ENCODE measurements at regions not wholly inside any gene's neighbourhood (a gene's known extent, or its start where the extent isn't known, plus 50 kb on each side); places are given as distances from the start of the nearest gene placed in this dataset.

DNA sequence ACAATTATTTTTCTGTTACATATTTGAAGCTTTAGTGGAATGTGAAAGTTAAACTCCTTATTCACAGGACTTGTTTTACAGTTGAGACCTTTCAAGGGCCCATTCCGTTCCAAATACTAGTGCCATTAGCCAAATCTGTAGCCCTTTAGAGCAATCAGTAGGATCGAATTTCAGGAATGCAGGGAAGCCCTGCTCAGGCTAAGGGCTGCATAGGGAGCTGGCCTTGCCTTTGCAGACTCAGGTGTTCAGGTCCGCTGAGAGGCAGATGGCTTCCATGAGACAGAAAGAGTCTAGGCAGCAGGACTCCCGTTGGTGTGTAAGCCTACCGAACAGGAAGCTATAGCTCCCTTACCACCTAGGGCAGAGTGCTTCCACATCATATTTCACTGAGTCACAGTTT, 150.1 kb upstream of the SLC27A6 start:
- no peak overlapping the region for H3K4me3 Mint-ChIP-seq (ENCODE audit: low read depth, unreplicated experiment)

DNA sequence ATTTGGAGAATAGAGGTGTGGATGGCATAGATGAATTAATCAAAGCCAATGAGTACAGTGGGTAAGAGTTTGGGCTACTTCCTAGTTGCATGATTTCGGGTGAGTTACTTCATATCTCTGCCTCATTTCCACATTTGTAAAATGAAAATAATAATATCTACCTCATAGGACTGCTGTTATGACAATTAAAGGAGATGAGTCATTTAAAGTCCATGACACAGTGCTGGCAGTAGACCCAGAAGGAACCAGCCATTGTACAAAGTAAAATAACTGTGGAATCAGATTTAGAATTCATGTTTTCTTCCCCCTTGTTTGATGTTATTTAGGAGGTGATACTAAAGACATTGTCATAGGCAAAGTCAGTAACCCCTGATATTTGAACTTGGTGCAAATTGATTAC, 139.5 kb upstream of the SLC27A6 start:
- no peak for DNase-seq
- TF ChIP-seq, protein P1, sequence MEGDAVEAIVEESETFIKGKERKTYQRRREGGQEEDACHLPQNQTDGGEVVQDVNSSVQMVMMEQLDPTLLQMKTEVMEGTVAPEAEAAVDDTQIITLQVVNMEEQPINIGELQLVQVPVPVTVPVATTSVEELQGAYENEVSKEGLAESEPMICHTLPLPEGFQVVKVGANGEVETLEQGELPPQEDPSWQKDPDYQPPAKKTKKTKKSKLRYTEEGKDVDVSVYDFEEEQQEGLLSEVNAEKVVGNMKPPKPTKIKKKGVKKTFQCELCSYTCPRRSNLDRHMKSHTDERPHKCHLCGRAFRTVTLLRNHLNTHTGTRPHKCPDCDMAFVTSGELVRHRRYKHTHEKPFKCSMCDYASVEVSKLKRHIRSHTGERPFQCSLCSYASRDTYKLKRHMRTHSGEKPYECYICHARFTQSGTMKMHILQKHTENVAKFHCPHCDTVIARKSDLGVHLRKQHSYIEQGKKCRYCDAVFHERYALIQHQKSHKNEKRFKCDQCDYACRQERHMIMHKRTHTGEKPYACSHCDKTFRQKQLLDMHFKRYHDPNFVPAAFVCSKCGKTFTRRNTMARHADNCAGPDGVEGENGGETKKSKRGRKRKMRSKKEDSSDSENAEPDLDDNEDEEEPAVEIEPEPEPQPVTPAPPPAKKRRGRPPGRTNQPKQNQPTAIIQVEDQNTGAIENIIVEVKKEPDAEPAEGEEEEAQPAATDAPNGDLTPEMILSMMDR (IDR thresholded peaks at IDR 0.05; ENCODE audit: unreplicated experiment), result no peak
- Mint-ChIP-seq H3K36me3 (ENCODE audit: insufficient read depth, unreplicated experiment) (no peaks in the 10 kb centered on the region), H3K4me1 (ENCODE audit: low read depth, unreplicated experiment) (no peaks in the 10 kb centered on the region), H3K27ac (ENCODE audit: unreplicated experiment) (no peak overlapping the region), H3K9me3 (ENCODE audit: low read depth, unreplicated experiment) (no peaks in the 10 kb centered on the region), H3K4me3 (ENCODE audit: low read depth, unreplicated experiment) (no peak overlapping the region), H3K27me3 (ENCODE audit: unreplicated experiment) (no peaks in the 10 kb centered on the region)
- CTCF ChIA-PET, result no interaction called here
- intact Hi-C loops (cut with micrococcal nuclease; ENCODE audit: unreplicated experiment), result no loop called here
- BruUV-seq (replicated peaks), result no TSS peak

More for the DNA sequence above, 150.1 kb upstream of the SLC27A6 start:
- DNase-seq, result no peak
- intact Hi-C loops (cut with micrococcal nuclease; ENCODE audit: unreplicated experiment), result no loop called here
- CTCF ChIA-PET, result no interaction called here
- no peaks in the 10 kb centered on the region for H3K27me3 Mint-ChIP-seq (ENCODE audit: unreplicated experiment)
- H3K4me1 Mint-ChIP-seq (ENCODE audit: low read depth, unreplicated experiment), result no peaks in the 10 kb centered on the region
- BruUV-seq (replicated peaks), result no TSS peak
- TF ChIP-seq, protein P1 (IDR thresholded peaks at IDR 0.05; ENCODE audit: unreplicated experiment), result no peak
- H3K36me3 Mint-ChIP-seq (ENCODE audit: insufficient read depth, unreplicated experiment), result no peaks in the 10 kb centered on the region
- no peaks in the 10 kb centered on the region for H3K9me3 Mint-ChIP-seq (ENCODE audit: low read depth, unreplicated experiment)
- no peak overlapping the region for H3K27ac Mint-ChIP-seq (ENCODE audit: unreplicated experiment)

DNA sequence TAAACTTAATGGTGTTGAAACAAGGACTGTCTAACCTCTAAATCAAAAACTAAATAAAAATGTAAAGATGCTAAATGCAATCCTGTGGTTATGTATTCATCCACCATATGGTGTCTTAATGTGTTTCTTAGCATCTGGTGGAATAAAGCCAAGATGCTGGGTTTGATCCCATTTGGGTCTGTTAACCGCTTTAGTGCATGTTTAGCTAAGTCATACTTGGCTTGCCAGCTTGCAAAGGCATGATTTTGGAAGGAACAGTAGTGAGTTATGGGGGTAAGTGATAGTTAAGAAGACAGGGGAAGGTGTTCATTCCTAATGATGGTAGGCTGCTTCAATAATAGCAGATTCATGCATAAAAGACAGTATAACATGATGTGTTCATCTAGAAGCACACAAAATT, 139.0 kb upstream of the SLC27A6 start:
- intact Hi-C loops (cut with micrococcal nuclease; ENCODE audit: unreplicated experiment), result no loop called here
- no peaks in the 10 kb centered on the region for H3K4me1 Mint-ChIP-seq (ENCODE audit: low read depth, unreplicated experiment)
- DNase-seq, result no peak
- H3K4me3 Mint-ChIP-seq (ENCODE audit: low read depth, unreplicated experiment), result no peak overlapping the region
- CTCF ChIA-PET, result interaction anchor here (0.6 kb wide), 1 partner anchor 180 kb away, joined by 3 read pairs; no protein-coding TSS in a partner anchor
- H3K27me3 Mint-ChIP-seq (ENCODE audit: unreplicated experiment), result no peaks in the 10 kb centered on the region
- H3K36me3 Mint-ChIP-seq (ENCODE audit: insufficient read depth, unreplicated experiment), result no peaks in the 10 kb centered on the region
- TF ChIP-seq, protein P1 (IDR thresholded peaks at IDR 0.05; ENCODE audit: unreplicated experiment), result no peak
- H3K27ac Mint-ChIP-seq (ENCODE audit: unreplicated experiment), result no peak overlapping the region
- no TSS peak for BruUV-seq (replicated peaks)
- H3K9me3 Mint-ChIP-seq (ENCODE audit: low read depth, unreplicated experiment), result no peaks in the 10 kb centered on the region

DNA sequence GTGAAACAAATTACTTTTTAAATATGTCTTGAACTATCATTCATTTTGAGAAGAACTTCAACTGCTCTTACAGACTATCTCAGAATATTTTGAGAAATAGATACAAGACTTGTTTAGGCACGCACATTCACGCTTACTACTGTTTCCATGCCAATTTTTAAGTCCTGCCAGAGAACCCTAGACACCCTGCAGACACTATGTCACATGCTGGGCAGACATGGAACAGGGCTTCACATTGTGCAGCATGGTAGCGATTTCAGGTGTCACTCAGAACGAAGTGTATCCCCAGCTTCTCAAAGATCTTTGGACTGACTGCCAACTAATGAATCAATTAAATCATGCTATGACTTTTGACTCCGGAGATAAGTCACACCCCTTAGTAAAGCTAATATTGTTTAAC, 128.7 kb upstream of the SLC27A6 start:
- no peaks in the 10 kb centered on the region for H3K27me3 Mint-ChIP-seq (ENCODE audit: unreplicated experiment)
- intact Hi-C loops (cut with micrococcal nuclease; ENCODE audit: unreplicated experiment), result no loop called here
- BruUV-seq (replicated peaks), result no TSS peak
- TF ChIP-seq, protein P1 (IDR thresholded peaks at IDR 0.05; ENCODE audit: unreplicated experiment), result no peak
- no peaks in the 10 kb centered on the region for H3K9me3 Mint-ChIP-seq (ENCODE audit: low read depth, unreplicated experiment)
- no peaks in the 10 kb centered on the region for H3K4me1 Mint-ChIP-seq (ENCODE audit: low read depth, unreplicated experiment)
- H3K27ac Mint-ChIP-seq (ENCODE audit: unreplicated experiment), result no peak overlapping the region
- H3K36me3 Mint-ChIP-seq (ENCODE audit: insufficient read depth, unreplicated experiment), result no peaks in the 10 kb centered on the region
- no peak for DNase-seq
- H3K4me3 Mint-ChIP-seq (ENCODE audit: low read depth, unreplicated experiment), result no peak overlapping the region
- CTCF ChIA-PET, result no interaction called here

Measured in Calu3 (cell line).